ENCODE measurements at regions not wholly inside any gene's neighbourhood (a gene's known extent, or its start where the extent isn't known, plus 50 kb on each side); places are given as distances from the start of the nearest gene placed in this dataset.

DNA sequence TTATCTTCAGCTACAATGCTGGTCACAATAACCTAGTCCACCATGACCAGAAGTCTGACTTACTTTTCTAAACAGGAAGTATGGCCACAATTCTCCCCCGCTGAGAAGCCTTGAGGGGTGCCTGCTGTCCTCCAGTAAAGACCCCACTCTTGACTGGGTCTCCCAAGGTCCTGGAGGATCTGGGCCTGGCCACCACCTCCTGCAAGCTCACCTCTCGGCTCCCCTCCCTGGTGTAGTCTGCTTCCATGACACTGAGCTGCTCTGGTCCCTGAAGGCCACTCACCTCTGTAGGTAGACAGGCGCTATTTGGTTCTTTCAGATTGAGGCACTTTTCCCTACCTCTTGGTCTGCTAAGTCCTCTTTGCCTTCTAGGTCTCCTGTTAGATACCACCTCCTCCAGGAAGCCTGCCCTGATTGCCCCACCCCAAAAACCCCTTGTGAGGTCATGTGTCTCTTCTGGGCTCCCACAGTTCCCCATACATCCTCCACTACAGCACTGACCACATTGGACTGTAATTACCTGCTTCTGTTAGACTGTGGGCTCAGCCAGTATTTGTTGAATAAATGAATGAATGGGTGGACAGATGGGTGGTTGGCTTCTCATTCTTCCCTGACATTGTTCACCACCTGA lies 62.6 kb upstream of the IER5L start:
- TF ChIP-seq EZH2phosphoT487 (IDR thresholded peaks at IDR 0.05; ENCODE audit: low read length) (no peak), EZH2 (optimal IDR thresholded peaks at IDR 0.05; ENCODE audit: low read depth, low read length) (no peak)
- TF ChIP-seq, protein P1, sequence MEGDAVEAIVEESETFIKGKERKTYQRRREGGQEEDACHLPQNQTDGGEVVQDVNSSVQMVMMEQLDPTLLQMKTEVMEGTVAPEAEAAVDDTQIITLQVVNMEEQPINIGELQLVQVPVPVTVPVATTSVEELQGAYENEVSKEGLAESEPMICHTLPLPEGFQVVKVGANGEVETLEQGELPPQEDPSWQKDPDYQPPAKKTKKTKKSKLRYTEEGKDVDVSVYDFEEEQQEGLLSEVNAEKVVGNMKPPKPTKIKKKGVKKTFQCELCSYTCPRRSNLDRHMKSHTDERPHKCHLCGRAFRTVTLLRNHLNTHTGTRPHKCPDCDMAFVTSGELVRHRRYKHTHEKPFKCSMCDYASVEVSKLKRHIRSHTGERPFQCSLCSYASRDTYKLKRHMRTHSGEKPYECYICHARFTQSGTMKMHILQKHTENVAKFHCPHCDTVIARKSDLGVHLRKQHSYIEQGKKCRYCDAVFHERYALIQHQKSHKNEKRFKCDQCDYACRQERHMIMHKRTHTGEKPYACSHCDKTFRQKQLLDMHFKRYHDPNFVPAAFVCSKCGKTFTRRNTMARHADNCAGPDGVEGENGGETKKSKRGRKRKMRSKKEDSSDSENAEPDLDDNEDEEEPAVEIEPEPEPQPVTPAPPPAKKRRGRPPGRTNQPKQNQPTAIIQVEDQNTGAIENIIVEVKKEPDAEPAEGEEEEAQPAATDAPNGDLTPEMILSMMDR (IDR thresholded peaks at IDR 0.05; ENCODE audit: low read length) = no peak

Data from MM.1S (cell line).